ENCODE measurements at regions not wholly inside any gene's neighbourhood (a gene's known extent, or its start where the extent isn't known, plus 50 kb on each side); places are given as distances from the start of the nearest gene placed in this dataset.
"Not testable (repeated sequence)": the region's sequence is repeated elsewhere in the genome, so short reads cannot be mapped to it uniquely, and the experiment has no call there.

DNA sequence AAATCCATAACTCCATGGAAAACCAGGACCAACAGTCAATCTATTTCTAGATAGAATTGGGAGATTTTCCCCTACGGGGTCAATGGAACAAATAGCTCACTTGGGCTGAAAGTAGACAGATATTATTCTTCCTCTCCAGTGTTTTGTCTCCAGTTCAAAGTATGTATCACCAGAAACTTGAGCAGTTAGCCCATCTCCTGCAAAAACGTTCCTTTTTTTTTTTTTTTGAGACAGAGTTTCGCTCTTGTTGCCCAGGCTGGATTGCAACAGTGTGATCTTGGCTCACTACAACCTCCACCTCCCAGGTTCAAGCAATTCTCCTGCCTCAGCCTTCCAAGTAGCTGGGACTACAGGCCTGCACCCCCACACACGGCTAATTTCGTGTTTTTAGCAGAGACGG lies 390.0 kb upstream of the AUTS2 start:
- DNase-seq (ENCODE audit: low read depth in 4 of 4, low spot score in 2 of 4), result no peak

DNA sequence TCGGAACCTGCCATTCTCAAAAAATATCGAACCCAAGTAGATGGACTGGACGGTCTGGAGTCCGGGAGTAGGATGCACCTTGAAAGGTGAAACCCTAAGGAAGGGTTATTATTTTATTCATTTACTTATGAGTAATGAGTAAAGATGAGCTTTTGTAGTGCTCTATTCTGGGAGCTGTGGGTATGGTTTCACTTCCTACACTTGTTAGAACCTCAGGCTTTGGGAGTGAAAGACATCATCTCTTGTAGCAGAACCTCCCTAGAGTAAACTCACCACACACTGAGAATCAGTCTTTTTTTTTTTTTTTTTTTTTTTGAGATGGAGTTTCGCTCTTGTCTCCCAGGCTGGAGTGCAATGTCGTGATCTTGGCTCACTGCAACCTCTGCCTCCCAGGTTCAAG lies 389.4 kb upstream of the AUTS2 start:
- no peak for DNase-seq (ENCODE audit: low read depth in 4 of 4, low spot score in 2 of 4)

DNA sequence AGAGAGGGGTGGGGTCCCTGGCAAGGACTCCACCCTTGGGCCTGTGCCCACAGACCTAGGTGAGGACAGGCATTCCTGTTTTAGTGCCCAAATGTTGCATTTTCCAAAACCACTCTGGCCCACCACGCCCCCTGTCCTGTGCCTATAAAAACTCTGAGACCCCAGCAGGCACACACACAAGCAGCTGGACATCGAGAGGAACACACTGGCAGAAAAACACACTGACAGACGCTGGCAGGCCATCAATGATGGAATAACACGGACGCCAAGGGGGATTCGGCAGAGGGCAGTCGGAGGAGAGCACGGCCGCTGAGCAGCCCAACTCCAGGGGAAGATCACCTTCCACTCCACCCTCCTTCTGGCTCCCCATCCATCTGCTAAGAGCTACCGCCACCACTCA lies 386.9 kb upstream of the AUTS2 start:
- no peak for DNase-seq (ENCODE audit: low read depth in 4 of 4, low spot score in 2 of 4)

DNA sequence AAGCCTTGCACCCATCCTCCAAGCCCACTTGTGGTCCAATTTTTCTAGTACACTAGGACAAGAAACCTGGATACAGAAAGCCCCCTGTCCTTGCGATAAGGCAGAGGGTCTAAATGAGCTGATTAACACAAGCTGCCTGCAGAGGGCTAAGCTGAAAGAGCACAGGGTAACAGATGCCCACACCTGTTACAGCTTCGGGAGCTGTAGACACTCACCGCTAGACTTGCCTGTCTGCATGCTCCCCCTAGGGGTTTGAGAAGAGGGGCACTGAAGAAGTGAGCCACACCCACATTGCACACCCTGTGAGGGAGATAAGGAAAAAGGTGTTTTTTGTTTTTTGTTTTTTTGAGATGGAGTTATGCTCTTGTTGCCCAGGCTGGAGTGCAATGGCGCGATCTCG lies 386.5 kb upstream of the AUTS2 start:
- no peak for DNase-seq (ENCODE audit: low read depth in 4 of 4, low spot score in 2 of 4)

DNA sequence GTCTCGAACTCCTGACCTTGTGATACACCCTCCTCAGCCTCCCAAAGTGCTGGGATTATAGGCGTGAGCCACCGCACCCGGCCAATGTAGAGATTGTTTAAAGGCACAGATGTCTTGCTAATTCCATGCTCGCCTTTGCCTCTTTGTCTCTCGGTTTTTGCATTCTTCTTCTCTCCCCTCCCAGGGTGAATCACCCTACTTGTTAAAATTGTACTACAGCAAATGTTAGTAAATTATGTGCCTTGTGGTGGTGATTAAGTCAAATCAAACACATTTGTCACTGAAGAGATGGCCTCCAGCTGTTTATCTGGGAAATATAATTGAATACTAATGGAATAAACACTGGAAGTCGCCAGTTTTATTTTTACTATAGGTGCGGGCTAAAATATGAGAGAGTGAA lies 384.4 kb upstream of the AUTS2 start:
- no peak for DNase-seq (ENCODE audit: low read depth in 4 of 4, low spot score in 2 of 4)

DNA sequence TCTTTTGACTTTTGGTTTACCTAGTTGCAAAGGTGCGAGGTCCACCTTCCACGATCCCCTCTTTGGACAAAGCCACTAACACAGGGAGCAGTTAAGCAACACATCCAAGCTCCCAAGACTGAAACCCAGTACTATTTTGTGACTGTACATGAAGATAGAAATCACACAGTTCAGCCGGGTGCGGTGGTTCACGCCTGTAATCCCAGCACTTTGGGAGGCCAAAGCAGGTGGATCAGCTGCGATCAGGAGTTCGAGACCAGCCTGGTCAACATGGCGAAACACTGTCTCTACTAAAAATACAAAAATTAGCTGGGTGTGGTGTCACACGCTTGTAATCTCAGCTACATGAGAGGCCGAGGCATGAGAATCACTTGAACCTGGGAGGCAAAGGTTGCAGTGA lies 382.8 kb upstream of the AUTS2 start:
- DNase-seq (ENCODE audit: low read depth in 4 of 4, low spot score in 2 of 4), result not testable (repeated sequence)

DNA sequence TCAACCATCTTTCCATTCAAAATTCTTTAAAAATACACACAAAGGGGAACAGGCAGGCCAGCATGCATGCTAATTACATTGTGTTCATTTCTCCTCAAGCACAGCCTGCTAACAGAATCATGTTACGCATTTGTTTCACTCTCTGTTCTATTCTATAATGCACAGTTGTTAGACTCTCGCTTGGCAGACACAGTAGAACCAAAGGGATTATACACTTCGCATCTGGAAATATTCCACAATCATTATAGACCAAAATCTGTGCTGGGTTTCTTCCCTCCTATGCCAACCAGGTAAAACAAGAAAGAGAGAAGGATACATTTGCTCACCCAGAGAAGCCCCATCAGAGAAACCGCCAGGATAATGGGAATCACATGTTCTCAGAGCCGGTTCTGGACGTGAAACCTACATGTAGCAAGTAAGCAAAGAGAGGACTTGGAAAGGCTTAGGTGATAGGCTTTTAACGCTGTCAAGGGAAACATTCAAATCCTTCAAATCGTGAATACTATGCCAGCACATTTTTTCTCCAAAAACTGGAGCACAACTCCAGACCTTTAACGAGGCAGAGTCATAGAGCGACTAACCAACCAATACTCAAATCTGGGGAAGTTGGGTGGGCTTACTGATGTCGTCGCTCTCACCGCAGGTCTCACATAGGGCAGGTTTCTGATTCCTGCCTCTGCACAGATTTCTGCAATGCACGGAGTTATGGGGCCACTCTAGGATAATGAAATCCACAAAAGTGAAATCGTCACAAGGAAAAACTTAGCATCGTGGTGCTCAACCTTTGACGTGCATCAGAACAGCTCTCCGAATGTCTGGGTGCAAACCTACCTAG lies 380.5 kb upstream of the AUTS2 start:
- DNase-seq (ENCODE audit: low read depth in 4 of 4, low spot score in 2 of 4), result no peak

DNA sequence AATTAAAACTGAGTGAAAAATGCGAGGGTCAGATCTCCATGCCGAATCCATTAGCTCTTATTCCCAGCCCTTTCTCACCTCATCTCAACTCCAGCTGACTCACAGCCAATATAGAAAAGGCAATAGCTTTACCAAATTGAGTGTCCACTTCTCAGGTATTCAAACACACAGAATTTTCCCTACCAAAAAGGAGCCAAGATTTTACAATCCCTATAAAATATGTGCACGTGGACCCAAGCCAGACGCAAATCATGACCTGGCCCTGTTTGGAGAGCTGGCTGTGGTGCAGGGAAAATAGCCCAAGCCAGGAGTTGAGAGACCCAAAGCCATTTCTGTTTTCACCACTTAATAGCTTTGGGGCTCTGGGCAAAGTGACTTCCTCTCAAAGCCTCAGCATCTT lies 379.7 kb upstream of the AUTS2 start:
- DNase-seq (ENCODE audit: low read depth in 4 of 4, low spot score in 2 of 4), result no peak

DNA sequence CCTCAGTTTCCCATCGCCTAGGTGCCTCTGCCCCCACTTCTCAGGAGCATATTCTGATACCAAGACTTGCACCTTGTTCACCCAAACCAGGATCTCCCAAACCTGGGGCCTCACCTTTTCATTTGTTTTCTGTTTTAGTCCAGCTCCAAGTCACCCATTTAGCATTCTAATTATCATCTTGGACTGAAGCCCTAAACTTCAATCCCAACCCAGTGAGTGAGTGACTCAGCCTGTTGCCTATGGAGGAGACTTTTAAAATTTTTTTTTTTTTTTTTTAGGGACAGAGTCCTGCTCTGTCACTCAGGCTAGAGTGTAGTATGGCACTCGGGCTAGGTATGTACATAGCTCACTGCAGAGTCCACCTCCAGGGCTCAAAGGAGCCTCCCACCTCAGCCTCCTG lies 378.9 kb upstream of the AUTS2 start:
- no peak for DNase-seq (ENCODE audit: low read depth in 4 of 4, low spot score in 2 of 4)

DNA sequence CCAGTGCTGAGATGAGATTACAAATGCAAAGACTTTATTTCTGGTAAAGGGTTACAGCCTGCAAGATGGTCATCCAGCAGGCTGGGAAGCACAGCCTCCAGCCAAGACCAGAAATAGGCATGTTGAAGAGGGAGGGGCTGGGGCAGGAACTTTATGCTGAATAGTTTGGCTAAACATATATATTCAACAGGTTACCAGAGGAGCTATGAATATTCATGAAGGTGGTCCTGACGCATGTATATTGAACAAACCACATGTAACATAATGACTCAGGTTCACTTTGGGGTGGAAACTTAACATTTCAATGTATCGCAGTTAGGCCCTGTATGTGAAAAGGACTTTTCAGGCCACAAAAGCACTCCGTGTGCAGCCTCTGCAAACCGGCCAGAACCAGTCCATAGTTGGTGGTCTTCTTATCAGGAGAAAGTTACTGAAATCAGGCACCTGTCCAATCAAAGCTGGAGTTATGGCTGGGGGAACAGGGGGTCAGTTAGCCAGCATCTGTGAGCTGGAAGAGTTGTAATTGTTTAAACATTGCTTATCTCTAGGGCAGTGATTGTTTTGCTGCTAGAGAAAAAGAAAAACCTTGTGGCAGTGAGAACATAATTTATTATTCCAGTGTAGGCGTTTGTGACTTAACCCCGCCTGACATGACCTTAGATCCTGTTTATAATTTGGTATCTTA lies 372.9 kb upstream of the AUTS2 start:
- DNase-seq (ENCODE audit: low read depth in 4 of 4, low spot score in 2 of 4), result no peak

DNA sequence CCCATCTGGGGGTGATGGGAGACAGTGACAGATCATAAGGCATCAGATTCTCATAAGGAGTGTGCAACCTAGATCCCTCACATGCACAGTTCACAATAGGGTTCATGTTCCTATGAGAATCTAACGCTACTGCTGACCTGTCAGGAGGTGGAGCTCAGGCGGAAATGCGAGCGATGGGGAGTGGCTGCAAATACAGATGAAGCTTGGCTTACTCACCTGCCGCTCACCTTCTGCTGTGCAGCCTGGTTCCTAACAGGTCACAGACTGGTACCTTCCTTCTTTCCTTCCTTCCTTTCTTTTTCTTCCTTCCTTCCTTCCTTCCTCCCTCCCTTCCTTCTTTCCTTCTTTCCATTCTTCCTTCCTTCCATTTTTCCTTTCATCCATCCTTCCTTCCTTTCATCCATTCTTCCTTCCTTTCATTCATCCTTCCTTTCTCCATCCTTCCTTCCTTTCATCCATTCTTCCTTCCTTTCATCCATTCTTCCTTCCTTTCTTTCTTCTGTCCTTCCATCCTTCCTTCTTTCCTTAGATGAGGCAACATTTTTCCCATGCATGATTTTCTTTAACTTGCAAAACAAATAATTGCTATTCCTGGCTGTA lies 370.0 kb upstream of the AUTS2 start:
- no peak for DNase-seq (ENCODE audit: low read depth in 4 of 4, low spot score in 2 of 4)

DNA sequence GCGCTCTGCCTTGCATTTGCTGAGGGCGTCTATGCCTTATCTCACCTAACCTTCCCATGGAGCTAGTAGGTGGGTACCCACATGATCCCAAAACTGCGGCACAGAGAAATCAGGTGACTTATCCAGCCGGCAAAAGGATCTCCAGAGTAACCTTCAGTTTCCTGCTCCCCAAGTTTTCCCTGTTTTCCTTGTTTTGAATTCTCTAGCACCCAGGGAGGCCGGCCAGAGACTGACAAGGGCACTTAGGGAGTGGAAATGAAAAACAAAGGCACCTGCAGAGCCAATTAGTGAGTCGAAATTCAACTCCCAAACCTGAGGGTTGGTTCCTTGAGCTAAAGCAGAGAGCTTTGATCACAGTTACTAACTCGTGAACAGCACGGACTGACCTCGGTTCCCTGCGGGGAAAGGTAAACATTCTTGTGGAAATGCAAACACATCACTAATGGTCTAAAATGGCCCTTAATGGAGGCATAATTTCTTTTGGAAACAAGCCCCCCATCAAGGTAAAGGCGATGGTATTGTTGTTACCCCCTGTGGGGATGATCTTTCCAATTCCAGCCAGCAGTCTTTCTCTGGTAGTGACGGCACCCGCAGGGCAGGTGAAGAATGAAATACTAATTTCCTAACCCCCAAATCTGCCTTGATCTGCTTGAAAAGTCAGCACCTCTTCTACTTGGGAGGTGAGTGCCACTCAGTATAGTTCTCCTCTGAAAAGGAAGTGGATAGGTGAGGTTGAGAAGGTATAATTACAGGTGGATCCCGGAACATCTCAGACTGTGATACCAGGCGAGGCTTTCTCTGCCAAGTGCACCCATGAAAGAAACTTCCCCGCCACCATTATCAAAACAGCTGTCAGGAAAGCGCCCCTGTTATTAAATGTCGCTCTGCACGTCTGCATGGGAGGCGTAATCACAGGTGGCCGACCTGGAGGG lies 365.6 kb upstream of the AUTS2 start:
- DNase-seq (ENCODE audit: low read depth in 4 of 4, low spot score in 2 of 4), result peak in 3 of 4 donors; percentile 35 to 47 (median 47)

DNA sequence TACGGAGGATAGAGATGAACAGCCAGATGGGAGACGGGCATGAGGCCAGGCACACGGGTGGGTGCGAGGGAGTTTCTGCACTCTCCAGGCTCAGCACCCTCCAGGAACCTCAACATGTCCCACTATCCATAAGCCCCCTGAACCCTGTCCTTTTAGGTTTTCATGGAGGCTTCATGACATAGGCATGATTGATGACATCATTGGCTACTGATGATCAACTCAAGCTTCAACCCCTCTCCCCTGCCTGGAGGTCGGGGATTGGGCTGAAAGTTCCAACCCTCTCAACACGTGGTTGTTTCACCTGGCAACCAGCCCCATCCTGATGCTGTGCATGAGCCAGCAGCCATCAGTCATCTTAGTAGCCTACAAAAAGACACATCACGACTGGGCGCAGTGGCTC lies 360.7 kb upstream of the AUTS2 start:
- DNase-seq (ENCODE audit: low read depth in 4 of 4, low spot score in 2 of 4), result no peak

DNA sequence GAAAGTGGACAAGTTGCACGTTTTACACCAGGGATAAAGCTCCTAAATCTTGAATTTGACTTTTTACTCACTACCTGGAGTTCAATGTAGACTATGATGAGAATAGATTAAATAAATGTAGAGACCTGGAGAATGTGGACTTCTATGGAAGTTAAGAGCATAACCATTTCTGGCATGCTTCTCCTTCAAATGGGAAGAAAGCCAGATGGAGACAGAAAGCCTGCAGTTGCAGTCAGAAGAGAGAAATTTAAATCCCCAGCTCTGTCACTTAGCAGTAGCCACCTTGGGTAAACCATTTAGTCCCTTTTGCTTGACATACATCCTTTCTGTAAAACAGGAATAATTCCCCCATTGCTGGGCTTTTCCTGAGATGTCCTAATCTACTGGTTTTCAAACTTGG lies 355.3 kb upstream of the AUTS2 start:
- DNase-seq (ENCODE audit: low read depth in 4 of 4, low spot score in 2 of 4), result no peak

DNA sequence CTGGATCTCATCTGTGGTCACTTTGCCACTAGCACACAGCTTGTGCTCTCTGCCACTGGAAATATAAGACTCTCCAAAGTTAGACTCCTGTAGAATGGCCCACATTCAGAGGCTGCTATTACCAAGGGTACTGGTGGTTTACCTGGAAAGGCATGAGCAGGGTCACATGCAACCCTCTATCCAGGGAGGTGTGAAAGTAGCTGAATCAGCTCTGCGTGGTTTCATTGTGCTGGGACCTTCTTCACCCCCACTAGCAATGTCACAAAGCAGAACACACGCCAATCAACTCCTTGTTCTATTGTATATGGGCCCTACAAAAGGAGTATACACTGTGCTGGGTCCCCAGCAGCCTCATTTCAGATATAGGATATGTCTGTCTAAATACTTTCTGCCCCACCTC lies 353.6 kb upstream of the AUTS2 start:
- no peak for DNase-seq (ENCODE audit: low read depth in 4 of 4, low spot score in 2 of 4)

DNA sequence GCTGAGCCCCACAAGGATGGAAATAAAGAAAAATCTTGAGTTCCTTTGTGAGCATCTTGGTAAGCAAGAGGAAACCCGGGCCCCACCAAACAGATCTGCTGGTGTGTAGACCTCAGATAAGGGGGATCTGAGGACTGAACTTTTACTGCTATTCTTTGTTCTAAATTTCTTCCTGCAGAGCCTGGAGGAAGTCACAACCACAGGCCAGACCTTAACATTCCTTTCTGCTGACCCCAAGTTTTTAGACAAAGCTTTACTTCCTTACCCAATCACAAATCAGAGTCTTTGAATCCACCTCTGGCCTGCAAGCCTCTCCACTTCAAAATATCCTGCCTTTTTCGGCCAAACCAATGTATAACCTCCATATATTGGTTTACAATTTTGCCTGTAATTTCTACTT lies 352.6 kb upstream of the AUTS2 start:
- DNase-seq (ENCODE audit: low read depth in 4 of 4, low spot score in 2 of 4), result no peak

DNA sequence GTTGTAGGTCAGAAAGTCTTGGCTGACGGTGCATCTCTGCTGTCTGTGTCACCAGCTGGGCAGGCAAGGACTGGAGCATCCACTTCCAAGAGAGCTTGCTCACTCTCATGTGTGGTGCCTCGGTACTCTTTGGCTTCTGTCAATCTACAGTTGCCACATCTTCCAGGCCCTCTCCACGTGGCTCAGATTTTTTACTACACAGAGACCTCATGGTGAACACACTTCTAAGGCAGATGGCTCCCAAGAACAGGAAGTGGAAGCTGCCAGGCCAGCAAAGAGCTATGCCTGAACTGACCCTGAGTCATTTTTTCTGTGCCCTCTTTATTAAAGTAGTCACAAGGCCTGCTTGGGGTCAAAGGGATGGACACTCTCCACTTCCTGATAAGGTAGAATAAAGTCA lies 351.5 kb upstream of the AUTS2 start:
- DNase-seq (ENCODE audit: low read depth in 4 of 4, low spot score in 2 of 4), result no peak

DNA sequence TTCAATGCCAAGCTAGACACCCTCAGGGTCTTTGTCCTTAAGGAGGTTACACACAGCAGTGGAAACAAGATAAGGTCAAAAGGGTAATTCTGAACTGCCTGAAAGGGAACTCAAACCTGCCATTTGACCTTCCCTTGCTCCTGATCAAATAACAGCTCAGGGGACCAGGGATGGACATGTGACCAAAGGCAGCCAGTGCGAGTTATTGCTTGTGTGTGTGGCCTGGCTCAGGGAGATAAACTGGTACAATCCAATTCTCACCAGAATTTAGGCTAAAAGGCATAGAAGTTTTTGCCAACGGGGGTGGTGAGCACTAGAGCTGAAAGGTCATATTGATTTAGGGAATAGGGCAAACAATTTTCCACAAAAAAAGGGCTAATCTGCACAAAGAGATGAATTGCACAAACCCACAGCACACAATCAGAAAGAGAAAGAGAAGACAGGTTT lies 349.9 kb upstream of the AUTS2 start:
- not testable (repeated sequence) for DNase-seq (ENCODE audit: low read depth in 4 of 4, low spot score in 2 of 4)

DNA sequence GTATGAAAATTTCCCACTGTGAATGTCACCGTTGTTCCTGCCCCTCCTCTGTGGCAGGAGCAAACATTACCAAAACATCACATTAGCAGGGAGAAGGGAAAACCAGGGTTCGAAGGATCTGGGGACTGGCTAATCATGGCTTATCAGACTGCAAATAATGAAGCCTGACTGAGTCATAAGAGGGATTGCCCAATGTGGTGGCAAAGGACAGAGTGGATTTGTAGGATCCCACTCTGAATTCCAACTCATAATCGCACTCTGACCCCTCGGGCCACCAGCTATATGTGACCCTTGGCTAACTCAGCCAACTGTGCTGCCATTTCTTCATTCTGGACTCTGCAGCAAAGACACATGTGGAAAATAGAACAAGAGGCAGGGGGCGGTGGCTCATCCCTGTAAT lies 347.3 kb upstream of the AUTS2 start:
- no peak for DNase-seq (ENCODE audit: low read depth in 4 of 4, low spot score in 2 of 4)

DNA sequence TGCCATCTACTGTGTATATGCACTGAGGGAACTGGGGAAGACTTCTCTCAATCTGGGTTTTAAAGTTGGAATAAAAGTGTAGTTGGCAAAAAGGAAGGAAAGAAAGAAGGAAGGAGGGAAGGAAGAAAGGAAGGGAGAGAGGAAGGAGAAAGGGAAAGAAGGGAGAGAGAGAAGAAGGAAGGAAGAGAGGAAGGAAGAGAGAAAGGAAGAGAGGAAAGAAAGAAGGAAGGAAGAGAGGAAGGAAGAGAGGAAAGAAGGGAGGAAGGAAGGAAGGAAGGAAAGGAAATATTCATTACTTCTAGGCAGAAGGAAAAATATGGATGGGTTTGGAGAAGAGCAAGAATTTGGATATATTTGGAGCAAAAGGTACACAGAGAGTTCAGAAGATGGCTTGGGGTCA lies 343.6 kb upstream of the AUTS2 start:
- DNase-seq (ENCODE audit: low read depth in 4 of 4, low spot score in 2 of 4), result no peak

DNA sequence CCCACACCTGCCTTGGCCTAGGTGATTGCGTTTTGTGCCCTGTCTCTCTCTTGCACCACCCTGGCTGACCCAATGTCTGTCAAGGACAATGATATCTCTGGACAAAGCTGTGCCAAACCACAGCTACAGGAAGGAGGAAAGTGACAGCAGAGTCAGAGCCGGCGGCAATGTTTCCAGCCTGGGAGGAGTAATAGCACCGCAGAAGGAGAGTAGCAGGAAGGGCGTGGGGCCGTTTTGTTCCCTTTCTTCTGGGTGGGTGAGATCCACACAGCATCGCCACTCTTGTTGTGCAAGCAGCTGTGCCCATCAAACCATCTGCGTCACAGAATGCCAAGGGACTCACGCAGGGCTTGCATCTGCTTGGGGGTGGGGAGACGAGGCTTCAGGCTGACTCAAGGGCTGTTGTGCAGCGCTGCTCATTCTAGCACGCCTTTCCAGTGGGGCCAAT lies 341.6 kb upstream of the AUTS2 start:
- DNase-seq (ENCODE audit: low read depth in 4 of 4, low spot score in 2 of 4), result no peak
